Epidermal melanocyte (primary cell): ENCODE measurements at regions not wholly inside any gene's neighbourhood (a gene's known extent, or its start where the extent isn't known, plus 50 kb on each side); places are given as distances from the start of the nearest gene placed in this dataset.

Experiments used
- DNase-seq: peaks from one replicate; pipeline ENCODE4 v3.0.0; 2011; ENCODE audit warnings: low spot score; ENCODE audit not compliant: insufficient read length

GRCh38 chr13:33624253-33624652, 193.7 kb upstream of the RFC3 start:
- no peak for DNase-seq

- no peak for DNase-seq
These were observed 193.2 kb upstream of the RFC3 start for GRCh38 chr13:33624740-33625139.

GRCh38 chr13:33626407-33626806, 191.5 kb upstream of the RFC3 start:
- DNase-seq: no peak

- no peak for DNase-seq
These were observed 189.3 kb upstream of the RFC3 start for GRCh38 chr13:33628662-33629061.

- no peak for DNase-seq
These were observed 188.2 kb upstream of the RFC3 start for GRCh38 chr13:33629605-33630360.

- DNase-seq: no peak
These were observed 184.0 kb upstream of the RFC3 start for GRCh38 chr13:33633701-33634545.

- no peak for DNase-seq
These were observed 183.4 kb upstream of the RFC3 start for GRCh38 chr13:33634546-33634982.

- DNase-seq: no peak
These were observed 181.7 kb upstream of the RFC3 start for GRCh38 chr13:33636243-33636642.

GRCh38 chr13:33636955-33637670, 180.8 kb upstream of the RFC3 start:
- DNase-seq: no peak

- no peak for DNase-seq
These were observed 179.8 kb upstream of the RFC3 start for GRCh38 chr13:33637978-33638743.

GRCh38 chr13:33639158-33639557, 178.8 kb upstream of the RFC3 start:
- no peak for DNase-seq

GRCh38 chr13:33639626-33640080, 178.3 kb upstream of the RFC3 start:
- DNase-seq: no peak

GRCh38 chr13:33640832-33641231, 177.1 kb upstream of the RFC3 start:
- no peak for DNase-seq

GRCh38 chr13:33642374-33643065, 175.4 kb upstream of the RFC3 start:
- no peak for DNase-seq

GRCh38 chr13:33644581-33645543, 173.1 kb upstream of the RFC3 start:
- no peak for DNase-seq

GRCh38 chr13:33645591-33646554, 172.1 kb upstream of the RFC3 start:
- DNase-seq: no peak

GRCh38 chr13:33649212-33649878, 168.6 kb upstream of the RFC3 start:
- no peak for DNase-seq

GRCh38 chr13:33651766-33652165, 166.2 kb upstream of the RFC3 start:
- DNase-seq: no peak
